ENCODE measurements at regions not wholly inside any gene's neighbourhood (a gene's known extent, or its start where the extent isn't known, plus 50 kb on each side); places are given as distances from the start of the nearest gene placed in this dataset.
"Not testable (repeated sequence)": the region's sequence is repeated elsewhere in the genome, so short reads cannot be mapped to it uniquely, and the experiment has no call there.

DNA sequence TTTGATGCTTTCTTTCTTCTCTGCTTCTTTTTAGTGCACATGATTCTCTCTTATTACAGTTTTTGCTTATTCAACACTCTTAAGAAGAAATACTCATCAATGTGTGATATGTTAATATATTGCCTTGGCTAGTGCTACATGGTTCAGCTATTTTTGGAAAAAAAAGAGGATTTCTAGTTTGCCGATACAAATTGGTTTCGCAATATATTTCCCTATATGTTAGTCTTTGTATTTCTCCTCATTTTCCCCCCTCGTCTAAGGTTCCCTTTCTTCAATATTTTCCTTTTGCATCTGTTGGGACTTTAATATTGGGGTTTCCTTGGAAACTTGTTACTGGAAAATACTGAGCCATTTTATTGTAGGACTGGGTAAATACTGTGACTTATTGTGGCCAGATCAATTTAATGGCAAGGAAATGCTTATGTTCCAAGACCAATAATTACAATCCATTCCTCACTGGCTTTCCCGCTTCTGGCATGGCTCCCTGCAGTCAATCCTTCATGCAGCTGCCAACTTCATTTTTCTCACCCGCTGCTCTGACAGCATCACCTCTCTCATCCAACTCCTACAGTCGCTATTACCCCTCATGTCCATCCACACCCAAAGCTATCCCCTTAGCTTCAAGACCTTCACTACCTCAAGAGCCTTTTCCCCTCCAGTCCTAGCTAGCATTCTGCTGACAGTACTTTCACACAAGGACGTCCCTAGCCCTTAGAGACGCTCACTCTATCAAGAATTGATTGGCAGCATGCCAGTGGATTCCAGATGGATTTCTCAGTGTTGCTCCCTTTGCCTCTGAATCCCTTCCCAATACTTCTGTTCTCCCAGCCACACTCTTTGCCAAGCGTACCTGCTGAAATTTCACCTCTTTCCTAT, 280.1 kb upstream of the TMTC4 start:
- H3K27ac Mint-ChIP-seq = no peak overlapping the region
- H3K27me3 Mint-ChIP-seq = no peaks in the 10 kb centered on the region
- H3K9me3 Mint-ChIP-seq = no peaks in the 10 kb centered on the region
- no peak for DNase-seq
- POLR2A ChIA-PET = no interaction called here
- H3K36me3 Mint-ChIP-seq (ENCODE audit: low read depth) = no peaks in the 10 kb centered on the region
- H3K4me1 Mint-ChIP-seq = no peaks in the 10 kb centered on the region
- CTCF ChIA-PET = no interaction called here
- H3K4me3 Mint-ChIP-seq = no peak overlapping the region

GRCh38 chr13:100951016-100951415, 276.4 kb upstream of the TMTC4 start:
- POLR2A ChIA-PET = no interaction called here
- H3K4me1 Mint-ChIP-seq = no peaks in the 10 kb centered on the region
- DNase-seq = no peak
- no peaks in the 10 kb centered on the region for H3K36me3 Mint-ChIP-seq (ENCODE audit: low read depth)
- no peak overlapping the region for H3K4me3 Mint-ChIP-seq
- CTCF ChIA-PET = no interaction called here
- H3K27me3 Mint-ChIP-seq = peaks cover 1% of the 10 kb centered on the region
- no peak overlapping the region for H3K27ac Mint-ChIP-seq
- no peaks in the 10 kb centered on the region for H3K9me3 Mint-ChIP-seq

GRCh38 chr13:100948937-100949336, 274.3 kb upstream of the TMTC4 start:
- DNase-seq; H3K4me3 Mint-ChIP-seq; H3K9me3 Mint-ChIP-seq; H3K4me1 Mint-ChIP-seq; H3K36me3 Mint-ChIP-seq (ENCODE audit: low read depth); POLR2A ChIA-PET; H3K27ac Mint-ChIP-seq; H3K27me3 Mint-ChIP-seq; CTCF ChIA-PET: not testable (repeated sequence)

DNA sequence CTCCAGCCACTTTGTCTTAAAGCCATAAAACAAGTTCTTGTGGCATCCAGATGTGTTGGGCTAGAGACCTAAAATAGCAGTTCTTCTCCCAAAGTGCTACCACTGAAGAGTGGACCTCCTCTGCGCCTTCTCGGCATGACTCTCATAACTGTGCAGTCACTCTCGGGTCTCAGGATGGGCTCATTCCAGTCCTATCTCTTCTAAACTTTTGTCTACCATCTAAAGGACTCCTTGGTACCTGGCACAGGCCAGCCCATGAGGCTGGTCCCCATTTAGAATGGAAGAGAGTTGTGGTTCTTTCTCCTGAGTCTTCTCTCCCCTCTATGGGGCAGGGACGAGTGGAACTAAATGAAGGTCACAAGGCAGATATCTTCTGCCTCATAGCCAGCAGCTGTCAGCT, 272.0 kb upstream of the TMTC4 start:
- DNase-seq = no peak
- Mint-ChIP-seq H3K9me3 (no peaks in the 10 kb centered on the region), H3K36me3 (ENCODE audit: low read depth) (no peaks in the 10 kb centered on the region), H3K4me1 (no peaks in the 10 kb centered on the region), H3K27ac (no peak overlapping the region), H3K4me3 (no peak overlapping the region), H3K27me3 (peaks cover 1% of the 10 kb centered on the region)
- ChIA-PET CTCF (interaction anchor here (0.7 kb wide), 1 partner anchor 775 kb away, joined by 3 read pairs; no protein-coding TSS in a partner anchor), POLR2A (no interaction called here)

DNA sequence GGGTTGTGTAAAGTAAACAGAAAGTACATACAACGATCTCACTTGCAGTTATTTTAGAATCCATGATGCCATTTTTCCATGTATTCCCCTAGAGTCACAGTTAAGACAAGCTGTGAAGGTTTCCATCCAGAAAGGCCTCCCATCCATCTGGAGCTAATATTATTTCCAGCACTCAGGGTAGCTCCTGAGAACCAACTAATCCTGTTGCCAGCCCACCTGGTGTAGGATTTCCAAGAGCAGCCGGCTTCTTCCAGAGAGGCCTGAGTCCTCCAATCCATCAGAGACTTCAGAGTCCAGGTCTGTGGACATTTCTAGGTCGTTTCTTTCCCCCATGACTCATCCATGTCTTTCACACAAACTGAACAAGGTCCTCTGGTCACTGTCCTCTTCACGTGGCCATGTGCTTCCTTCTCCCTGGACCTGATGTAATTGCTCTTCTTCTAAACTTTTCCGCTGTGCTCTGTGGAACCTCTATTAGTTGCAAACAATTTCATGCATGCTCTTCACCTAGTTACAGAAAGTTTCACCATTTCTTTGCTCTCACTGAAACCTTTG, 270.3 kb upstream of the TMTC4 start:
- POLR2A ChIA-PET = no interaction called here
- no peak overlapping the region for H3K27ac Mint-ChIP-seq
- peaks cover 3% of the 10 kb centered on the region for H3K27me3 Mint-ChIP-seq
- H3K9me3 Mint-ChIP-seq = no peaks in the 10 kb centered on the region
- no peak overlapping the region for H3K4me3 Mint-ChIP-seq
- no peak for DNase-seq
- CTCF ChIA-PET = no interaction called here
- H3K36me3 Mint-ChIP-seq (ENCODE audit: low read depth) = no peaks in the 10 kb centered on the region
- no peaks in the 10 kb centered on the region for H3K4me1 Mint-ChIP-seq

DNA sequence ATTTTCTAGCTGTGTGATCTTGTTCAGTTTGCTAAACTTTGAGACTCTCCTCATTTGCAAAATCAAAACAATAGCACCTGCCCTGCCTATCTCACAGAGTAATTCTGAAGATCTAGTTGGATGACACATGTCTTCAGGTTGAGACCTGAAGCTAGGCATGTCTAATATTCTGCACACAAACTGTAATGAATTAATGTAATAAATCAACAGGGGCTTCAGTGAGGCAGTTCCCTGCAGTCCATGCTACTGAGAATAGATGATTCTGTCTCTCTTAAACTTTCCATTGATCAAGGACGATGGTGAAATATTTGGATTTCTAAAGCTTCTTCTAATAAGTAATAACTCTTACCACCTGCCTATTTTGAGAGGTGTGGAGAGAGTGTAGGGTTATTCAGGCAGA, 268.1 kb upstream of the TMTC4 start:
- Mint-ChIP-seq H3K4me3 (no peak overlapping the region), H3K27ac (no peak overlapping the region), H3K27me3 (peaks cover 3% of the 10 kb centered on the region), H3K9me3 (no peaks in the 10 kb centered on the region), H3K36me3 (ENCODE audit: low read depth) (no peaks in the 10 kb centered on the region), H3K4me1 (no peaks in the 10 kb centered on the region)
- ChIA-PET CTCF (no interaction called here), POLR2A (no interaction called here)
- no peak for DNase-seq

DNA sequence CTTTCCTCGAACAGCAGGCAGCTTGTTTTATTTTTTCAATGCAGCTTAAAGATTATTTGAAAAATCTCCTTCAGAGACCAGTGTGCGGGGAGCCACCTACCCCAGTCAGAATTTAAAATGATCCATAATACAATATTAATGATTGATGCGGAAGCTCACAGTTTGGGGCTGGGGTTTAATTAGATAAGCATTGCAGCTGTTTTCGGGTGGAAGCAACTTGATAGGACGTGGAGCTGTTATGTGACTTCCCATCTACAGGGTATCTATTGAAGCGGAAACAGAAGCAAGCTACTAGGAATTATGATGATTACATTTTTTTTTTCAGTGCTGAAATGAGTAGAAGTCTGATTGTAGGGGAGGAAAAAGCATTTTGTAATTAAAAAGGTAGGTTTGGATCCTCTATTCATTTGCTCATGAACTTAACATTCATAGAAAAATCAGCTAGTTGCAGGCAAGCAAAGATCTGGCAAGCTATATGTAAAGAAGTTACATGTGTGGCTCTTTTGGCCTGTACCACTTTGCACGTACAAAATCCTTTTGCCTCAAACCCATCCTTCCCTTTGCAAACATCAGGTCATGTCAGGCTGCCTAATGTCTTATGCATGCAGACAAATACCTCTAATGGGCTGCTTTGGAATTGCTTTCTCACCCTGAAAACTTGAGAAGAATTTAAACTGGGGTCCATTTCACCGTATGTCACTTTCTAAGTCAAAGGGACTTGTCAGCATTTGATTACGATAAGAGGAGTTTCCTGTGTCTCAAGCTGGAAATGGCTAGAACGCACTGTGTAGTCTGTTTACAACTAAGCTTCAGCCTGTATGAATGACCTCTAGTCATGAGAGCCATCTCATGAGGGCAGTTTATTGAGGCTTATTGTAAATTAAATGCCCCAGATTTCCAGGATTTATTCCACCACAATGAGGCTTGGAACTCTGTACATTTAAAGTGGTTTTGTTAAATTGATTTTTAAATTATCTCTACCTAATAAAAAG, 267.1 kb upstream of the TMTC4 start:
- Mint-ChIP-seq H3K9me3 (no peaks in the 10 kb centered on the region), H3K4me1 (no peaks in the 10 kb centered on the region), H3K27ac (no peak overlapping the region), H3K27me3 (peaks cover 5% of the 10 kb centered on the region), H3K36me3 (ENCODE audit: low read depth) (no peaks in the 10 kb centered on the region), H3K4me3 (no peak overlapping the region)
- ChIA-PET POLR2A (no interaction called here), CTCF (no interaction called here)
- no peak for DNase-seq

GRCh38 chr13:100940658-100941057, 266.1 kb upstream of the TMTC4 start:
- H3K27me3 Mint-ChIP-seq = peaks cover 12% of the 10 kb centered on the region
- H3K4me1 Mint-ChIP-seq = no peaks in the 10 kb centered on the region
- ChIA-PET POLR2A (no interaction called here), CTCF (interaction anchor here (1.3 kb wide), 1 partner anchor 12 kb away, joined by 3 read pairs; no protein-coding TSS in a partner anchor)
- H3K9me3 Mint-ChIP-seq = no peaks in the 10 kb centered on the region
- H3K4me3 Mint-ChIP-seq = no peak overlapping the region
- H3K36me3 Mint-ChIP-seq (ENCODE audit: low read depth) = no peaks in the 10 kb centered on the region
- DNase-seq = no peak
- no peak overlapping the region for H3K27ac Mint-ChIP-seq

DNA sequence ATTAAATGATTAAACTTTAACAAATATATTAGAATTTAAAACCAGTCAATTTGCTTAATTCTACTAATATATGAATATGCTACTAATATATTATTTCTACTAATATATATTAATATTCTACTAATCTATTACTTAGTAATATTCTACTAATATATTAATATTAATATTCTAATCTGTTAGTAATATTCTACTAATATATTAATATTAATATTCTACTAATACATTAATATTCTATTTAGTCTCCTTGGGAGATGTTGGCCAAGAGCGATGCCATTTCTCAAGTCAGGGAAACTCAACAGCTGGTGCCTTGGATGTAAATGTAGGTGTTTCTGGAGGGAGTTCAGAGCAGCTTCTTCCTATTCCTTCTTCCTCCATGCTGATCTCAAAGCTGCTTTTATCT, 259.2 kb upstream of the TMTC4 start:
- H3K4me1 Mint-ChIP-seq = no peaks in the 10 kb centered on the region
- H3K4me3 Mint-ChIP-seq = no peak overlapping the region
- CTCF ChIA-PET = no interaction called here
- no peaks in the 10 kb centered on the region for H3K9me3 Mint-ChIP-seq
- POLR2A ChIA-PET = no interaction called here
- no peak for DNase-seq
- no peak overlapping the region for H3K27ac Mint-ChIP-seq
- no peaks in the 10 kb centered on the region for H3K36me3 Mint-ChIP-seq (ENCODE audit: low read depth)
- peaks cover 17% of the 10 kb centered on the region for H3K27me3 Mint-ChIP-seq

GRCh38 chr13:100922599-100922998, 248.0 kb upstream of the TMTC4 start:
- H3K27ac Mint-ChIP-seq = no peak overlapping the region
- POLR2A ChIA-PET = no interaction called here
- H3K4me3 Mint-ChIP-seq = no peak overlapping the region
- H3K4me1 Mint-ChIP-seq = no peaks in the 10 kb centered on the region
- H3K36me3 Mint-ChIP-seq (ENCODE audit: low read depth) = no peaks in the 10 kb centered on the region
- peaks cover 3% of the 10 kb centered on the region for H3K27me3 Mint-ChIP-seq
- no peak for DNase-seq
- H3K9me3 Mint-ChIP-seq = no peaks in the 10 kb centered on the region
- CTCF ChIA-PET = no interaction called here

DNA sequence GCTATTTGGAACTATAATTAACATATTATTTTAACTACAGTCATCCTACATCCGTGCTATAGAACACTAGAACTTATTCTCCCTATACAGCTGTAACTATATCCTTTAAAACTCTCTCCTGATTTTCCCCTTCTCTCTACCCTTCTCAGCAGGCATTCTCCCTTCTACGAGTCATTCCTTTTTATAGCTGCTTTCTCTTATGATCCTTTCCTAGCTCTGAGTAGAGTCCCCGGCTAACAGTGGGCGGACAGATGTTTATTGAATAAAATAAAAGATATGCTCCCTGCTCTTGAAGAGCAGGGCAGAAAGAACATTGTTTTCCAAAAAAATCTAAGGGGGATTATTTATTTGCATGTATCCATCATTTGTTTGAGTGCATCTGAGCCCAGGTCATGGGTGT, 246.5 kb upstream of the TMTC4 start:
- peaks cover 10% of the 10 kb centered on the region for H3K27me3 Mint-ChIP-seq
- H3K9me3 Mint-ChIP-seq = no peaks in the 10 kb centered on the region
- H3K4me1 Mint-ChIP-seq = no peaks in the 10 kb centered on the region
- ChIA-PET CTCF (no interaction called here), POLR2A (no interaction called here)
- no peaks in the 10 kb centered on the region for H3K36me3 Mint-ChIP-seq (ENCODE audit: low read depth)
- no peak for DNase-seq
- no peak overlapping the region for H3K27ac Mint-ChIP-seq
- no peak overlapping the region for H3K4me3 Mint-ChIP-seq

DNA sequence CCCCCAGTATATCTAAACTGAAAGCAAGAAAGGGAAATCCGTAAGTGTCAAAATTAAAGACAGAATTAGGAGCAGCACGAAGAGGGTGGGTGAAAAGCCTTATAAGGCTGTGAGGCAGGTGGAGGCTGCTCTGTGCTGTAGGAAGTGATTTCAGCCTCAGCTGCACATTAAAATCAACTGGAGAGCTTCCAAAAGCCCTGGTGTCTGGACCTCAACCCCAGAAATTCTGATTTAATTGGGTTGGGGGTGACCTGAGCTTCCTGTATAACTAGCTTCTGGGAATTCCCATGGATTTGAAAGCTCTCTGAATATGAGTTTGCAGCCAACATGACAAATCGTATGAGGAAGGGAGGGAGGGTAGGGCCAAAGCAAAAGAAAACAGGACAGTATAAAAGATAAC, 242.4 kb upstream of the TMTC4 start:
- CTCF ChIA-PET = no interaction called here
- Mint-ChIP-seq H3K4me3 (no peak overlapping the region), H3K27me3 (peaks cover 14% of the 10 kb centered on the region), H3K36me3 (ENCODE audit: low read depth) (no peaks in the 10 kb centered on the region), H3K27ac (no peak overlapping the region), H3K4me1 (no peaks in the 10 kb centered on the region), H3K9me3 (no peaks in the 10 kb centered on the region)
- POLR2A ChIA-PET = no interaction called here
- no peak for DNase-seq

GRCh38 chr13:100913143-100913542, 238.5 kb upstream of the TMTC4 start:
- H3K9me3 Mint-ChIP-seq = no peaks in the 10 kb centered on the region
- CTCF ChIA-PET = no interaction called here

More at GRCh38 chr13:100913143-100913542, 238.5 kb upstream of the TMTC4 start:
- peaks cover 18% of the 10 kb centered on the region for H3K27me3 Mint-ChIP-seq
- no peak overlapping the region for H3K27ac Mint-ChIP-seq
- no peak overlapping the region for H3K4me3 Mint-ChIP-seq
- H3K4me1 Mint-ChIP-seq = no peaks in the 10 kb centered on the region
- no peak for DNase-seq
- POLR2A ChIA-PET = no interaction called here
- H3K36me3 Mint-ChIP-seq (ENCODE audit: low read depth) = no peaks in the 10 kb centered on the region

Data from activated CD4-positive, alpha-beta memory T cell treated with anti-CD3 and anti-CD28 coated beads, Interleukin-2, amount 10 ng/mL, durations not matched to agents 7 days and 5 days (primary cell).